ENCODE measurements at regions not wholly inside any gene's neighbourhood (a gene's known extent, or its start where the extent isn't known, plus 50 kb on each side); places are given as distances from the start of the nearest gene placed in this dataset.

DNA sequence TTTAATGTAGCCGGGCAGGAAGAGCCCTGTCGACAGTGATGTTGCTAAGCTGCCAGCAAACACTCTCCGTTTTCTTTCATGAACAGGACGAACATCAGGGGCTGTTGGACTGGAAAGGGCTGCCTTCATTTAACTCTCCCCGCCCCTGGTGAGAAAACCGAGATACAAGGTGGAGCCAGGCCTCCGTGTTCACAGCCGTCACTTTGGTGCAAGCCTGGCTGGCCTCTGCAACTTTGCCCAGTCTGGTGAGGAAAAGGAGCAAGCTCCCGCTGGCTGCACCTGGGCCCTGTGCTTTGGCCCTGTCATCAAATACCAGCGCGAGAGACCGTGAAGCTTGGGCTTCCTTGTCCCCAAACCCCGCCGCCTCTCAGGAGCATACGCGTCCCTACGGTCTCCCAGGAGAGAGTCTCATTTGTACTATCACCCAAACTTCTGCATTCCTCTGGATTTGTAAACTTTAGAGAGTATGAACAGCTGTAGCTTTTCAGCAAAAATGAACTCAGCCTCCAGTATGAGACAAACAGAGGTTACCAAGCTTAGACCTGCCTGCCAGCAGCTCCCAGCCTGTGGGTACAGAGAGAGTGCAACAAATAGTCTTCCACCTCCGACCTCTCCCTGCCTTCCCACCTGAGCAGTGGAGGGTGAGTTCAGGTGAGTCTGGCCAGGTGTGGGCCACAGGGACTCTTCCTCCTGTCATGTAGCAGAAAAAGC lies 445.3 kb upstream of the MGMT start:
- no peak overlapping the region for H3K4me3 ChIP-seq (ENCODE audit: insufficient read depth, low read depth, low read length, poor library complexity, severe bottlenecking)
- H3K9me3 ChIP-seq (ENCODE audit: control insufficient read depth, low read length): no peaks in the 10 kb centered on the region

DNA sequence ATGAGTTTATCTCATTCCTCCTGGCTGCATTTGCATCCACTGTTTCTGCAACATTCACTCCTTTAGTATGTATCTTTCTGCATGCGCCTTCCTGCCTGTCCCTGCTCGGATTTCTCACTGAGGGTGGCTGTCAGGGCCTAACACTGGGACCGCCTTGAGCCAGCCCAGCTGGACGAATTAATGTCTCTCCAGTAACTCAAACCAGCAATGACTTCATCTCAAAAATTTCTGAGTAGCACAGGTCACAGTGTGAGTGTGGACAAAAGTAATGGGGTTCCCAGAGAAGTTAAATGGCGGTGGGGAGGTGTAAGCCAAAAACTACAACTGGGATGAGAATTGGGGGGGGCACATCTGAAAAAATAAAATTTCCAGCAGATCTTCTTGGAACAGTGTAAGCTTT lies 444.0 kb upstream of the MGMT start:
- H3K4me1 ChIP-seq (ENCODE audit: control insufficient read depth, insufficient read depth, low read length, poor library complexity, severe bottlenecking): no peaks in the 10 kb centered on the region
- no peak for DNase-seq
- no peak overlapping the region for H3K4me3 ChIP-seq (ENCODE audit: insufficient read depth, low read depth, low read length, poor library complexity, severe bottlenecking)
- H3K27me3 ChIP-seq (replicated peaks; ENCODE audit: control insufficient read depth, insufficient read depth, low read length, poor library complexity, severe bottlenecking): no peaks in the 10 kb centered on the region
- no peaks in the 10 kb centered on the region for H3K36me3 ChIP-seq (ENCODE audit: control insufficient read depth, insufficient read depth, low read length)
- no peak overlapping the region for H3K27ac ChIP-seq (ENCODE audit: insufficient read depth, low read length, poor library complexity, severe bottlenecking)
- H3K9me3 ChIP-seq (ENCODE audit: control insufficient read depth, low read length): no peaks in the 10 kb centered on the region

More for the DNA sequence above, 445.3 kb upstream of the MGMT start:
- DNase-seq: no peak
- no peaks in the 10 kb centered on the region for H3K36me3 ChIP-seq (ENCODE audit: control insufficient read depth, insufficient read depth, low read length)
- no peaks in the 10 kb centered on the region for H3K27me3 ChIP-seq (replicated peaks; ENCODE audit: control insufficient read depth, insufficient read depth, low read length, poor library complexity, severe bottlenecking)
- H3K27ac ChIP-seq (ENCODE audit: insufficient read depth, low read length, poor library complexity, severe bottlenecking): no peak overlapping the region
- no peaks in the 10 kb centered on the region for H3K4me1 ChIP-seq (ENCODE audit: control insufficient read depth, insufficient read depth, low read length, poor library complexity, severe bottlenecking)

DNA sequence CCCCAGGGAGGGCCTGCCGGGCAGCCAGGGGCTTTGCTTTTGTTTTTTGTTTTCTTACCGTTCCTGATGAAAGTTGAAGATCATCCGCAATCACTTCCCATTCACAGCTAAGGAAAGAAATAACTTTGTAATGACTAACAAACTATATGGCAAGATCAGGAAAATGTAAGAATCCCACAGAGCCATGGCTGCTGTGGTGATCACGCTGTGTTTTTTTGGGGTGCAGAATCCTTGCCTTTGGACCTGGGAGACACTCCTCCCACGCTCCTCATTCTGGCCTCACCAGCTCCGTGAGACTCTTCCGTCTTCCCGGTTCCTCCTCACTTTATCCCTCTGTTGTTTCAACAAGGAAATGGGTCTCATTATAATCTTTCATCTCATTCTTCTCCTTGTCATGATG lies 443.0 kb upstream of the MGMT start:
- H3K4me3 ChIP-seq (ENCODE audit: insufficient read depth, low read depth, low read length, poor library complexity, severe bottlenecking): no peak overlapping the region
- no peaks in the 10 kb centered on the region for H3K36me3 ChIP-seq (ENCODE audit: control insufficient read depth, insufficient read depth, low read length)
- no peak overlapping the region for H3K27ac ChIP-seq (ENCODE audit: insufficient read depth, low read length, poor library complexity, severe bottlenecking)
- no peaks in the 10 kb centered on the region for H3K27me3 ChIP-seq (replicated peaks; ENCODE audit: control insufficient read depth, insufficient read depth, low read length, poor library complexity, severe bottlenecking)
- H3K4me1 ChIP-seq (ENCODE audit: control insufficient read depth, insufficient read depth, low read length, poor library complexity, severe bottlenecking): no peaks in the 10 kb centered on the region
- H3K9me3 ChIP-seq (ENCODE audit: control insufficient read depth, low read length): no peaks in the 10 kb centered on the region
- no peak for DNase-seq

DNA sequence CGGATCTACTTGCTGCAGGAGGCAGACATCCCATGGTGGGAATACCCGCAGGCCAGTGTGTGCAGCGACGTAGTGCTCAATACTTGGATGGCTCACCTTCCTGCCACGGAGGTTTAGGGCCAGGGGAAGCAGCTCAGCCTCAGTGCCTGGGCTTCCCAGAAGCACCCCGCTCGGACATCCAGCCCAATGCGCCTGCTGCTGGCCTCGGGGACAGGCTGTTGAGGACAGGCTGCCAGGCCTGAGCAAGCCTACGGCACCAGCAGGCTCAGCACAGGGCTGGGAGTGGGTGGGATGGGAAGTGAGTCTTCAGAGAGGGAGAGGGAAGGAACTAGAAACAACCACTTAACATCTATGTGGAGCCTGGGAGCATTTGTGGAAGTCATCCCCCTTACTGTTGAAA lies 441.3 kb upstream of the MGMT start:
- Histone ChIP-seq H3K4me3 (ENCODE audit: insufficient read depth, low read depth, low read length, poor library complexity, severe bottlenecking) (no peak overlapping the region), H3K9me3 (ENCODE audit: control insufficient read depth, low read length) (no peaks in the 10 kb centered on the region), H3K36me3 (ENCODE audit: control insufficient read depth, insufficient read depth, low read length) (no peaks in the 10 kb centered on the region), H3K27ac (ENCODE audit: insufficient read depth, low read length, poor library complexity, severe bottlenecking) (no peak overlapping the region), H3K27me3 (replicated peaks; ENCODE audit: control insufficient read depth, insufficient read depth, low read length, poor library complexity, severe bottlenecking) (no peaks in the 10 kb centered on the region), H3K4me1 (ENCODE audit: control insufficient read depth, insufficient read depth, low read length, poor library complexity, severe bottlenecking) (no peaks in the 10 kb centered on the region)
- no peak for DNase-seq

DNA sequence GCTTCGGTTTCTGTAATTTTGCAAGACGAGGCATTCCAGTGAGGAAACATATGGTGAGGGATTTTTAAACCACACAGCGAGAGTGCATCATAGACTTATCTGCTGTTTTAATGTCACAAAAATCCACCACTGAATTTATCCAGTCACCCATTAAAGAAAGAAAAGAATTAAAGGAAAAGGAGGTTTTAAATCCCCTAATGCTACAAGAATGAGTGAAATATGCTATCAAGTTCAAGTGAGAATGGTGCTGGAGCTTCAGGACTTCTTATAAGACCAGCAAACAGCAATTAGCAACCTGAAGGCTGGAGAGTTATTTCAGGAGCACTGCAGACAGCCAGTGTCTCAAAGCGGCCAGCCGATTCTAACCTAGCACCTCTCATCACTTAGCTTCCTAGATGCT lies 439.1 kb upstream of the MGMT start:
- Histone ChIP-seq H3K4me3 (ENCODE audit: insufficient read depth, low read depth, low read length, poor library complexity, severe bottlenecking) (no peak overlapping the region), H3K36me3 (ENCODE audit: control insufficient read depth, insufficient read depth, low read length) (no peaks in the 10 kb centered on the region), H3K27me3 (replicated peaks; ENCODE audit: control insufficient read depth, insufficient read depth, low read length, poor library complexity, severe bottlenecking) (no peaks in the 10 kb centered on the region), H3K4me1 (ENCODE audit: control insufficient read depth, insufficient read depth, low read length, poor library complexity, severe bottlenecking) (no peaks in the 10 kb centered on the region), H3K27ac (ENCODE audit: insufficient read depth, low read length, poor library complexity, severe bottlenecking) (no peak overlapping the region), H3K9me3 (ENCODE audit: control insufficient read depth, low read length) (no peaks in the 10 kb centered on the region)
- DNase-seq: no peak

DNA sequence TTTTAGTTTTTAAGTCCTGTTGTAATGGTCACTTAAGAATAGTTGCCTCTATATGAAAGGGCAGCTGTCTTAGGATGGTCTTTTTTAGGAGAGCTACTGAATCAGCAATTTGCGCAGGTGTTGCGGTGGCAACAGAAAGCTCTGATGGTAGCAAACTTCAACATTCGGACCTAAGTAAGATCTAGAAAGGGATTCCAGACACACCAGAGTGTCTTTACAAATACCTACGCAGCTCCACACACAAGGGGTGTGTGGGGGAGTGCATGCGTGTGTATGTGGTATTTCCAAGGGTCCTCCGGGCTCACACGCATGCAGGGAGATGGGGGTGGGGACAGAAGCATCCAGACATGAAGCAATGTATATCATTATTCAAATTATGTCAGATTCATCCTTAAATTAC lies 438.6 kb upstream of the MGMT start:
- H3K36me3 ChIP-seq (ENCODE audit: control insufficient read depth, insufficient read depth, low read length): no peaks in the 10 kb centered on the region
- DNase-seq: no peak
- no peaks in the 10 kb centered on the region for H3K4me1 ChIP-seq (ENCODE audit: control insufficient read depth, insufficient read depth, low read length, poor library complexity, severe bottlenecking)
- H3K27ac ChIP-seq (ENCODE audit: insufficient read depth, low read length, poor library complexity, severe bottlenecking): no peak overlapping the region
- H3K4me3 ChIP-seq (ENCODE audit: insufficient read depth, low read depth, low read length, poor library complexity, severe bottlenecking): no peak overlapping the region
- H3K27me3 ChIP-seq (replicated peaks; ENCODE audit: control insufficient read depth, insufficient read depth, low read length, poor library complexity, severe bottlenecking): no peaks in the 10 kb centered on the region
- H3K9me3 ChIP-seq (ENCODE audit: control insufficient read depth, low read length): no peaks in the 10 kb centered on the region

DNA sequence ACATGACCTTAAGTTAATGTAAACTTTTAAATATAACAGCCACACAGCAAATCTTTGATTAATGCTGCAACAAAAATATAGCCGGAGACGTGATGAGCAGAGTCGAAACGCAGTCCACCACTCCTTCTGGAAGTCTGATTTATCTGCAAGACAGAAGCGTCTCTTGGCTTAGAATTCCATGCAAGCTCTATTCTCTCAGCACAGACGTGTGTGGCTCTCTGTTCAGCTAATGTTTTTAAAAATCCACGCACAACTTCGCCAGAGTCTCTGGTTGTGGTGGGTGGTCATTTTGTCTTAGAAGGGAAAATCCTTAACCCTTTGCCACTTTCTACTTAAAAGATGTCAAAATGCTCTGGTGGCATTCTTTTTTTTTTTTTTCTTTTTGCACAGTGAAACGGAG lies 438.0 kb upstream of the MGMT start:
- Histone ChIP-seq H3K4me1 (ENCODE audit: control insufficient read depth, insufficient read depth, low read length, poor library complexity, severe bottlenecking) (no peaks in the 10 kb centered on the region), H3K27me3 (replicated peaks; ENCODE audit: control insufficient read depth, insufficient read depth, low read length, poor library complexity, severe bottlenecking) (peaks cover 2% of the 10 kb centered on the region), H3K36me3 (ENCODE audit: control insufficient read depth, insufficient read depth, low read length) (no peaks in the 10 kb centered on the region), H3K9me3 (ENCODE audit: control insufficient read depth, low read length) (no peaks in the 10 kb centered on the region), H3K4me3 (ENCODE audit: insufficient read depth, low read depth, low read length, poor library complexity, severe bottlenecking) (no peak overlapping the region), H3K27ac (ENCODE audit: insufficient read depth, low read length, poor library complexity, severe bottlenecking) (no peak overlapping the region)
- no peak for DNase-seq

DNA sequence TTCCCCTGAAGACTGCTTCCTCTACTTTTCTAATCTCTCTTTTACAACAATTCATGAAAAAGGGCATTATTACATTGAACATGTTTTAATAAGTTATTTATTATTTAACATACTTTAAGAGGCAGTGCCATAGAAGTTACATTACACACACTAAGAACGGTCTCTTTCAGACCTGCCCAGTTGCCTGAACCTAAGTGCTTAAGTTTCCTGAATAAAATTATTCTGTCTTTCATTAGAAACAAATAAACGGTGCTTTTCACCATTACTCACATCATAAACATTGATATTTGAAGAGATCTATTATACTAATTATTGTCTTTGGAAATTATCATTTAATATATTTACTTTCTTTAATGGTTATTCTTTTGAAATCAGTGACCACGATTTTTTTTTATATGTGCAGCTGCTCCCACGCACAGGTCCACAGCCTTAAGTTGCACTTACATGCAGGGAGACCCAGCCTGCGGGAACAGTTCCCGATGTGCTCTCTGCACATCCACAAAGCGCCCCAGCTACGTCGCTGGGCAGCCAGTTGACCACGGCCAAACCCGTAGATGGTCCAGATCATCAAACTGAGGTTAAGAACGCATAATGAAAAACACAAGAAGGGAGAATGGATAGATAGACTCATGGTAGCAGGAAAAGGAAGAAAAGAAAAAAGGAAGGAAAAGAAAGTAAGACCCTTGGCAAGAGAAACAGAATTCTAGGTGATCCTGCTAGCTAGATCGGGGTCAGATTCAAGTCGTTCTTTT lies 437.0 kb upstream of the MGMT start:
- DNase-seq: no peak
- Histone ChIP-seq H3K36me3 (ENCODE audit: control insufficient read depth, insufficient read depth, low read length) (no peaks in the 10 kb centered on the region), H3K4me3 (ENCODE audit: insufficient read depth, low read depth, low read length, poor library complexity, severe bottlenecking) (no peak overlapping the region), H3K27me3 (replicated peaks; ENCODE audit: control insufficient read depth, insufficient read depth, low read length, poor library complexity, severe bottlenecking) (peaks cover 4% of the 10 kb centered on the region), H3K4me1 (ENCODE audit: control insufficient read depth, insufficient read depth, low read length, poor library complexity, severe bottlenecking) (no peaks in the 10 kb centered on the region), H3K9me3 (ENCODE audit: control insufficient read depth, low read length) (no peaks in the 10 kb centered on the region), H3K27ac (ENCODE audit: insufficient read depth, low read length, poor library complexity, severe bottlenecking) (no peak overlapping the region)

DNA sequence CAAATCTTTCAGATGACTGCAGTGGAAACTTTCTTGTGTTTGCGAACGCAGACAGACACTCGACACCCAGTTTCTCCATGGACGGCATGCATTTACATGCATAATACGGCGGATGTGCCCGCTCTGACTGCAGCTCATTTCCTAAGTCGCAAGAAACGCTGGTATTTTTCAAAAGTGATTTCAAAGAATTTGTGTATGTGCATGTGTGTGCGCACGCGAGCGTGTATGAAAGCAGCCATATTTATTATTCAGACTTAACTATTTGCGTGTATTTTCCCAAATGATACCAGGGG lies 436.5 kb upstream of the MGMT start:
- Histone ChIP-seq H3K27me3 (replicated peaks; ENCODE audit: control insufficient read depth, insufficient read depth, low read length, poor library complexity, severe bottlenecking) (peaks cover 4% of the 10 kb centered on the region), H3K4me3 (ENCODE audit: insufficient read depth, low read depth, low read length, poor library complexity, severe bottlenecking) (no peak overlapping the region), H3K4me1 (ENCODE audit: control insufficient read depth, insufficient read depth, low read length, poor library complexity, severe bottlenecking) (no peaks in the 10 kb centered on the region), H3K9me3 (ENCODE audit: control insufficient read depth, low read length) (no peaks in the 10 kb centered on the region), H3K36me3 (ENCODE audit: control insufficient read depth, insufficient read depth, low read length) (no peaks in the 10 kb centered on the region), H3K27ac (ENCODE audit: insufficient read depth, low read length, poor library complexity, severe bottlenecking) (no peak overlapping the region)
- DNase-seq: no peak

DNA sequence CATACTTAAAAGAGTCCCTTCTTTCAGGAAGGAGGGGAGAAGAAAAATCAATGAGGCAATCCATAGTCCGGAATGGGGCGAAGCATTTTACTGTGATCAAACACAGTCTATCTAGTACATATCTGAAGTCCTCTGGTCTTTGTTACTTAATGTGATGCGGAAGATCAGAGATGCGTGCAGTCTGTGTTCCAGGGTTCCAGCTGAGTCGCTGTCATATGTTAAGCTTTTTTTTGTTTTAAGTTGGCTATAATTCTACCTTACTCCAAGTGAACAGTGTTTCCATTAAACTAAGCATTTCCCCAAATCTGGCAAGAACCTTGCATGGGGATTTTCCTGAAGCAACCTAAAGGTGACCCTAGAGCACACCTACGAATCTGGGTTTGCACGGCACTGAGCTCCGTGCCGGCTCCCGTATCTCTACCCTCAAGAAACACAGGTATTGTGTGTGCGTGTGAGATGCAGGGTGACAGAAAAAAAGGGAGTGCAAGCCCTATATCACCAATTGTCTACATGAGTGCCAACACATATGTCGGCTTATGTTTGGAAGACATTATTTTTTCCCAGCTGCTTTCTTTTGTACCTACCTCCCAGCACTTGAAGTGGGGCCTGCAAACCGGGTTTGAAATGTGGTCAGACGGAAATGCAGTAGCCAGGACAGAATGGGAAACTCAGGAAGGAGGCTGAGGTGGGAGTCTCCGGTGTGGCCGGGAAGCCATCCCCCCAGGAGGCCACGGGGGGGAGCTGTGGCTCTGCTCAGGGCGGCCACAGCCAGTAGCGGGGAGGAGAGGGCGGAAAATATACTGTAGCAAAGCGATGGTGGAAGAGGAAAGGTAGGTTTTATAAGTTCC lies 435.8 kb upstream of the MGMT start:
- DNase-seq: no peak
- H3K9me3 ChIP-seq (ENCODE audit: control insufficient read depth, low read length): no peaks in the 10 kb centered on the region
- no peak overlapping the region for H3K4me3 ChIP-seq (ENCODE audit: insufficient read depth, low read depth, low read length, poor library complexity, severe bottlenecking)
- H3K27ac ChIP-seq (ENCODE audit: insufficient read depth, low read length, poor library complexity, severe bottlenecking): no peak overlapping the region
- H3K36me3 ChIP-seq (ENCODE audit: control insufficient read depth, insufficient read depth, low read length): no peaks in the 10 kb centered on the region
- H3K4me1 ChIP-seq (ENCODE audit: control insufficient read depth, insufficient read depth, low read length, poor library complexity, severe bottlenecking): peaks cover 5% of the 10 kb centered on the region
- peaks cover 4% of the 10 kb centered on the region for H3K27me3 ChIP-seq (replicated peaks; ENCODE audit: control insufficient read depth, insufficient read depth, low read length, poor library complexity, severe bottlenecking)
